Thymus (tissue), 11 donors: ENCODE measurements at regions not wholly inside any gene's neighbourhood (a gene's known extent, or its start where the extent isn't known, plus 50 kb on each side); places are given as distances from the start of the nearest gene placed in this dataset.
A peak's percentile ranks its signal among the peaks of the same experiment; 100 is the strongest.

Experiments used
- DNase-seq, 9 donors: peaks; one replicate each; pipeline ENCODE4 v3.0.0-alpha.2; 2013; ENCODE audit warnings: low spot score in 9 of 9, low read depth in 6 of 9, missing footprints in 1 of 9
- H3K27ac ChIP-seq, 2 donors: one replicate each; pipeline ENCODE4 v1.5.1; 2013; ENCODE audit warnings: control low read depth in 1 of 2, low read depth in 1 of 2, low read length in 1 of 2, mild to moderate bottlenecking in 1 of 2, moderate library complexity in 1 of 2
- H3K27me3 ChIP-seq, 2 donors: one replicate each; pipeline ENCODE4 v1.5.1; 2013; ENCODE audit warnings: low read length in 1 of 2; ENCODE audit not compliant: control insufficient read depth in 2 of 2, insufficient read depth in 1 of 2
- H3K36me3 ChIP-seq, 2 donors: one replicate each; pipeline ENCODE4 v1.5.1; 2013; ENCODE audit warnings: low read length in 1 of 2, mild to moderate bottlenecking in 1 of 2, moderate library complexity in 1 of 2; ENCODE audit not compliant: control insufficient read depth in 2 of 2, insufficient read depth in 2 of 2
- H3K4me1 ChIP-seq, 2 donors: one replicate each; pipeline ENCODE4 v1.5.1; 2013; ENCODE audit warnings: low read length in 2 of 2; ENCODE audit not compliant: control insufficient read depth in 2 of 2, insufficient read depth in 2 of 2
- H3K4me3 ChIP-seq, 2 donors: one replicate each; pipeline ENCODE4 v1.5.1; 2013; ENCODE audit warnings: low read length in 2 of 2, control low read depth in 1 of 2, mild to moderate bottlenecking in 1 of 2
- H3K9me3 ChIP-seq, 2 donors: one replicate each; pipeline ENCODE4 v1.5.1; 2013; ENCODE audit warnings: low read length in 1 of 2, mild to moderate bottlenecking in 1 of 2; ENCODE audit not compliant: control insufficient read depth in 2 of 2, insufficient read depth in 1 of 2
- WGBS: extraction: QIAGEN DNeasy Blood & Tissue Kit; methylation state at CpG from one replicate; pipeline ENCODE4 v1.1.7; 2013; 5-methylcytosine and 5-hydroxymethylcytosine counted together
- donor health status: healthy.

GRCh38 chr1:115491298-115492018 is 150.3 kb upstream of the VANGL1 start:
- H3K27me3 ChIP-seq, result no peaks in the 10 kb centered on the region
- DNase-seq, result no peak
- WGBS, result 96% methylated on average over 9 of the region's 9 CpGs

GRCh38 chr1:115479055-115479482 is 141.0 kb upstream of the NGF start:
- peaks cover 0 to 7% of the 10 kb centered on the region in 2 donors for H3K27me3 ChIP-seq
- WGBS, result 53% methylated on average over 22 of the region's 22 CpGs
- no peaks in the 10 kb centered on the region for H3K36me3 ChIP-seq
- H3K27ac ChIP-seq, result no peak overlapping the region
- H3K4me1 ChIP-seq, result no peaks in the 10 kb centered on the region
- DNase-seq, result no peak
- no peaks in the 10 kb centered on the region for H3K9me3 ChIP-seq
- H3K4me3 ChIP-seq, result no peak overlapping the region

More at GRCh38 chr1:115491298-115492018, 150.3 kb upstream of the VANGL1 start:
- H3K36me3 ChIP-seq, result no peaks in the 10 kb centered on the region
- no peaks in the 10 kb centered on the region for H3K9me3 ChIP-seq
- no peaks in the 10 kb centered on the region for H3K4me1 ChIP-seq
- no peak overlapping the region for H3K27ac ChIP-seq
- no peak overlapping the region for H3K4me3 ChIP-seq

GRCh38 chr1:115477071-115477470 is 139.0 kb upstream of the NGF start:
- Histone ChIP-seq H3K36me3 (no peaks in the 10 kb centered on the region), H3K4me1 (no peaks in the 10 kb centered on the region), H3K27me3 (peaks cover 0 to 7% of the 10 kb centered on the region in 2 donors), H3K9me3 (no peaks in the 10 kb centered on the region), H3K27ac (no peak overlapping the region), H3K4me3 (no peak overlapping the region)
- WGBS, result 96% methylated on average over 7 of the region's 7 CpGs
- DNase-seq, result no peak

- Histone ChIP-seq H3K4me1 (no peaks in the 10 kb centered on the region), H3K9me3 (no peaks in the 10 kb centered on the region), H3K4me3 (no peak overlapping the region), H3K27ac (no peak overlapping the region), H3K27me3 (peaks cover 0 to 7% of the 10 kb centered on the region in 2 donors), H3K36me3 (no peaks in the 10 kb centered on the region)
- WGBS, result 93% methylated on average over 2 of the region's 2 CpGs
- no peak for DNase-seq
Measured at GRCh38 chr1:115476616-115477015, 138.6 kb upstream of the NGF start.

- Histone ChIP-seq H3K27me3 (peaks cover 0 to 7% of the 10 kb centered on the region in 2 donors), H3K9me3 (no peaks in the 10 kb centered on the region), H3K4me1 (no peaks in the 10 kb centered on the region), H3K27ac (no peak overlapping the region), H3K36me3 (no peaks in the 10 kb centered on the region), H3K4me3 (no peak overlapping the region)
- WGBS, result 77% methylated on average over 5 of the region's 5 CpGs
- no peak for DNase-seq
Measured at GRCh38 chr1:115475901-115476300, 137.9 kb upstream of the NGF start.

- DNase-seq, result no peak
- Histone ChIP-seq H3K27ac (no peak overlapping the region), H3K9me3 (no peaks in the 10 kb centered on the region), H3K36me3 (no peaks in the 10 kb centered on the region), H3K27me3 (peaks cover 0 to 7% of the 10 kb centered on the region in 2 donors), H3K4me1 (no peaks in the 10 kb centered on the region), H3K4me3 (no peak overlapping the region)
- WGBS, result 81% methylated on average over 2 of the region's 2 CpGs
Measured at GRCh38 chr1:115475252-115475651, 137.2 kb upstream of the NGF start.

- no peak overlapping the region for H3K4me3 ChIP-seq
- WGBS, result 85% methylated on average over 8 of the region's 8 CpGs
- peaks cover 0 to under 1% of the 10 kb centered on the region in 2 donors for H3K27me3 ChIP-seq
- H3K36me3 ChIP-seq, result no peaks in the 10 kb centered on the region
- no peak overlapping the region for H3K27ac ChIP-seq
- H3K9me3 ChIP-seq, result no peaks in the 10 kb centered on the region
- no peaks in the 10 kb centered on the region for H3K4me1 ChIP-seq
- DNase-seq, result no peak
Measured at GRCh38 chr1:115473986-115474565, 136.0 kb upstream of the NGF start.

GRCh38 chr1:115469703-115470476 is 131.8 kb upstream of the NGF start:
- Histone ChIP-seq H3K9me3 (no peaks in the 10 kb centered on the region), H3K4me1 (no peaks in the 10 kb centered on the region), H3K36me3 (no peaks in the 10 kb centered on the region), H3K27ac (no peak overlapping the region), H3K4me3 (no peak overlapping the region), H3K27me3 (no peaks in the 10 kb centered on the region)
- peak in 2 of 9 donors; percentile 20 to 30 for DNase-seq
- 32% methylated on average over 11 of the region's 11 CpGs for WGBS

GRCh38 chr1:115467790-115468189 is 129.7 kb upstream of the NGF start:
- Histone ChIP-seq H3K4me1 (no peaks in the 10 kb centered on the region), H3K9me3 (no peaks in the 10 kb centered on the region), H3K27ac (no peak overlapping the region), H3K4me3 (no peak overlapping the region), H3K36me3 (no peaks in the 10 kb centered on the region), H3K27me3 (no peaks in the 10 kb centered on the region)
- no peak for DNase-seq
- 98% methylated on average over 3 of the region's 3 CpGs for WGBS
